Keratinocyte (primary cell): ENCODE measurements at regions not wholly inside any gene's neighbourhood (a gene's known extent, or its start where the extent isn't known, plus 50 kb on each side); places are given as distances from the start of the nearest gene placed in this dataset.

ENCODE experiments used
- DNase-seq: peaks from one replicate; pipeline ENCODE4 v3.0.0-alpha.2; 2011; ENCODE audit warnings: low read depth, missing footprints, low spot score
- FAIRE-seq: peaks from 2 replicates; lab custom pipeline; 2011; peaks lifted over from hg19 to GRCh38; lab: Jason Lieb, UNC
- H2AFZ ChIP-seq: 2 replicates; pipeline ENCODE4 v1.6.0; 2012; ENCODE audit warnings: low read length, control low read depth, inconsistent platforms; ENCODE audit not compliant: control insufficient read depth
- H3K27ac ChIP-seq: 2 replicates; pipeline ENCODE4 v1.5.1; 2011; ENCODE audit warnings: low read length; ENCODE audit not compliant: control insufficient read depth, insufficient read depth
- H3K27me3 ChIP-seq: 3 replicates; pipeline ENCODE4 v1.6.0; 2011; ENCODE audit warnings: low read length; ENCODE audit not compliant: control insufficient read depth, insufficient read depth; ENCODE audit errors: extremely low read depth
- H3K36me3 ChIP-seq, 2 experiments: 2 replicates in 1 of 2; 3 replicates in 1 of 2; pipeline ENCODE4 v1.5.1; 2011; ENCODE audit warnings: low read length in 2 of 2, mild to moderate bottlenecking in 1 of 2; ENCODE audit not compliant: control insufficient read depth in 2 of 2, insufficient read depth in 2 of 2; ENCODE audit errors: extremely low read depth in 1 of 2
- H3K4me1 ChIP-seq: 3 replicates; pipeline ENCODE4 v1.5.1; 2011; ENCODE audit warnings: low read length; ENCODE audit not compliant: control insufficient read depth, insufficient read depth; ENCODE audit errors: extremely low read depth
- H3K4me2 ChIP-seq: 3 replicates; pipeline ENCODE4 v1.6.0; 2011; ENCODE audit warnings: low read depth, low read length; ENCODE audit not compliant: control insufficient read depth, insufficient read depth; ENCODE audit errors: extremely low read depth
- H3K4me3 ChIP-seq, 3 experiments: fragments of 200-600 bp in 1 of 3; sonication (generic) in 1 of 3; 2 replicates in 2 of 3; 3 replicates in 1 of 3; pipeline ENCODE4 v1.5.1; 2011 to 2016; ENCODE audit warnings: low read length in 3 of 3, mild to moderate bottlenecking in 3 of 3, control low read depth in 2 of 3, inconsistent platforms in 1 of 3, low read depth in 1 of 3, mixed read lengths in 1 of 3, mixed run types in 1 of 3, moderate library complexity in 1 of 3; ENCODE audit not compliant: control insufficient read depth in 2 of 3, insufficient read depth in 2 of 3; ENCODE audit errors: extremely low read depth in 1 of 3
- H3K79me2 ChIP-seq: 2 replicates; pipeline ENCODE4 v1.6.0; 2012; ENCODE audit warnings: low read length; ENCODE audit not compliant: control insufficient read depth, insufficient read depth
- H3K9ac ChIP-seq: 3 replicates; pipeline ENCODE4 v1.6.0; 2011; ENCODE audit warnings: low read length; ENCODE audit not compliant: control insufficient read depth, insufficient read depth; ENCODE audit errors: extremely low read depth
- H3K9me1 ChIP-seq: 3 replicates; pipeline ENCODE4 v1.6.0; 2011; ENCODE audit warnings: low read length; ENCODE audit not compliant: control insufficient read depth, insufficient read depth; ENCODE audit errors: extremely low read depth
- H3K9me3 ChIP-seq: 2 replicates; pipeline ENCODE4 v1.5.1; 2012; ENCODE audit warnings: low read depth, low read length; ENCODE audit not compliant: control insufficient read depth
- H4K20me1 ChIP-seq: 3 replicates; pipeline ENCODE4 v1.6.0; 2011; ENCODE audit warnings: low read length; ENCODE audit not compliant: control insufficient read depth, insufficient read depth; ENCODE audit errors: extremely low read depth
- CTCF ChIP-seq, 3 experiments: IDR thresholded peaks in 1 of 3; conservative IDR thresholded peaks in 1 of 3; optimal IDR thresholded peaks in 1 of 3; 2 replicates in 2 of 3; 3 replicates in 1 of 3; pipeline versions ENCODE3 to v1.5.1; 2011; ENCODE audit warnings: low read length in 3 of 3, mild to moderate bottlenecking in 3 of 3, moderate library complexity in 2 of 3, control low read depth in 1 of 3, inconsistent platforms in 1 of 3; ENCODE audit not compliant: insufficient read depth in 2 of 3; ENCODE audit errors: extremely low read depth in 1 of 3
- EZH2 ChIP-seq: IDR thresholded peaks from one replicate; pipeline ENCODE4 v1.6.1; 2012; ENCODE audit warnings: inconsistent platforms, mild to moderate bottlenecking, low read length, moderate library complexity
- dilution Hi-C: fragments of 300-500 bp; cut with MboI; formaldehyde crosslinking; loops from one replicate; pipeline ENCODE4 v1.7.0; 2020; ENCODE audit warnings: low sequenced_read_pairs; ENCODE audit not compliant: extremely low pct_ligation_motif_present

- no peaks in the 10 kb centered on the region for H3K79me2 ChIP-seq
- dilution Hi-C loops: no loop called here
Observed at GRCh38 chr6:22838345-22838744, 269.0 kb downstream of the HDGFL1 start.

GRCh38 chr6:22845467-22845866, 276.1 kb downstream of the HDGFL1 start:
- H3K9me1 ChIP-seq: no peaks in the 10 kb centered on the region
- H3K27me3 ChIP-seq: no peaks in the 10 kb centered on the region
- no peak for FAIRE-seq
- TF ChIP-seq EZH2 (no peak), CTCF (optimal IDR thresholded peaks at IDR 0.05 in 1 of 3, IDR thresholded peaks at IDR 0.05 in 1 of 3, conservative IDR thresholded peaks at IDR 0.05 in 1 of 3; ENCODE audit: extremely low read depth in 1 of 3, insufficient read depth in 2 of 3, low read length in 3 of 3) (no peak)
- H2AFZ ChIP-seq: no peak overlapping the region
- H4K20me1 ChIP-seq: no peaks in the 10 kb centered on the region
- H3K9ac ChIP-seq: no peak overlapping the region
- no peaks in the 10 kb centered on the region for H3K4me1 ChIP-seq
- H3K27ac ChIP-seq: no peak overlapping the region
- no peaks in the 10 kb centered on the region for H3K79me2 ChIP-seq
- no peak overlapping the region for H3K4me3 ChIP-seq
- H3K9me3 ChIP-seq: no peaks in the 10 kb centered on the region
- no peak overlapping the region for H3K4me2 ChIP-seq
- dilution Hi-C loops: no loop called here
- H3K36me3 ChIP-seq: no peaks in the 10 kb centered on the region
- no peak for DNase-seq

More at GRCh38 chr6:22838345-22838744, 269.0 kb downstream of the HDGFL1 start:
- TF ChIP-seq CTCF (optimal IDR thresholded peaks at IDR 0.05 in 1 of 3, IDR thresholded peaks at IDR 0.05 in 1 of 3, conservative IDR thresholded peaks at IDR 0.05 in 1 of 3; ENCODE audit: extremely low read depth in 1 of 3, insufficient read depth in 2 of 3, low read length in 3 of 3) (no peak), EZH2 (no peak)
- Histone ChIP-seq H3K9me3 (no peaks in the 10 kb centered on the region), H3K27ac (no peak overlapping the region), H3K4me2 (no peak overlapping the region), H2AFZ (no peak overlapping the region), H3K36me3 (no peaks in the 10 kb centered on the region), H3K4me3 (no peak overlapping the region), H4K20me1 (no peaks in the 10 kb centered on the region), H3K27me3 (no peaks in the 10 kb centered on the region), H3K9me1 (no peaks in the 10 kb centered on the region), H3K4me1 (no peaks in the 10 kb centered on the region), H3K9ac (no peak overlapping the region)
- FAIRE-seq (no peak), DNase-seq (no peak)
